GM12878 (cell line): ENCODE measurements at regions not wholly inside any gene's neighbourhood (a gene's known extent, or its start where the extent isn't known, plus 50 kb on each side); places are given as distances from the start of the nearest gene placed in this dataset.

Experiments
- FOS ChIP-seq: IDR thresholded peaks from 3 replicates; pipeline ENCODE4 v1.6.1; 2011; ENCODE audit warnings: borderline replicate concordance; ENCODE audit not compliant: insufficient read length; ENCODE audit errors: extremely low read depth
- RBBP5 ChIP-seq: fragments of 200-600 bp; sonication (generic); conservative IDR thresholded peaks from 2 replicates; pipeline ENCODE4 v1.6.1; 2016
- ZBED1 ChIP-seq: IDR thresholded peaks from 2 replicates; pipeline ENCODE4 v1.6.1; 2016; ENCODE audit warnings: borderline replicate concordance
- ZNF622 ChIP-seq: fragments of 450-650 bp; IDR thresholded peaks from 2 replicates; pipeline ENCODE4 v1.6.1; 2017; ENCODE audit warnings: mild to moderate bottlenecking, inconsistent platforms
- ZSCAN29 ChIP-seq: fragments of 450-650 bp; IDR thresholded peaks from 2 replicates; pipeline ENCODE4 v1.6.1; 2017; ENCODE audit warnings: mild to moderate bottlenecking, moderate library complexity
- TF ChIP-seq, protein P1 (sequence below): IDR thresholded peaks from 2 replicates; pipeline ENCODE4 v1.6.1; 2012; ENCODE audit warnings: improper control_type of control experiment, low read depth, low read length; ENCODE audit not compliant: insufficient replicate concordance
- TF ChIP-seq, protein P2 (sequence below): IDR thresholded peaks from 2 replicates; pipeline ENCODE4 v1.6.1; 2011; ENCODE audit warnings: borderline replicate concordance, low read depth, mild to moderate bottlenecking, moderate library complexity, mixed read lengths, low read length; ENCODE audit not compliant: insufficient read depth; ENCODE audit errors: extremely low read length
- TF ChIP-seq, protein P3 (sequence below): IDR thresholded peaks from 2 replicates; pipeline ENCODE4 v1.6.1; 2012; ENCODE audit warnings: low read length, inconsistent platforms
- TF ChIP-seq, protein P4 (sequence below): fragments of 450-650 bp; IDR thresholded peaks from 2 replicates; pipeline ENCODE4 v1.6.1; 2017; ENCODE audit warnings: mild to moderate bottlenecking, moderate library complexity

DNA sequence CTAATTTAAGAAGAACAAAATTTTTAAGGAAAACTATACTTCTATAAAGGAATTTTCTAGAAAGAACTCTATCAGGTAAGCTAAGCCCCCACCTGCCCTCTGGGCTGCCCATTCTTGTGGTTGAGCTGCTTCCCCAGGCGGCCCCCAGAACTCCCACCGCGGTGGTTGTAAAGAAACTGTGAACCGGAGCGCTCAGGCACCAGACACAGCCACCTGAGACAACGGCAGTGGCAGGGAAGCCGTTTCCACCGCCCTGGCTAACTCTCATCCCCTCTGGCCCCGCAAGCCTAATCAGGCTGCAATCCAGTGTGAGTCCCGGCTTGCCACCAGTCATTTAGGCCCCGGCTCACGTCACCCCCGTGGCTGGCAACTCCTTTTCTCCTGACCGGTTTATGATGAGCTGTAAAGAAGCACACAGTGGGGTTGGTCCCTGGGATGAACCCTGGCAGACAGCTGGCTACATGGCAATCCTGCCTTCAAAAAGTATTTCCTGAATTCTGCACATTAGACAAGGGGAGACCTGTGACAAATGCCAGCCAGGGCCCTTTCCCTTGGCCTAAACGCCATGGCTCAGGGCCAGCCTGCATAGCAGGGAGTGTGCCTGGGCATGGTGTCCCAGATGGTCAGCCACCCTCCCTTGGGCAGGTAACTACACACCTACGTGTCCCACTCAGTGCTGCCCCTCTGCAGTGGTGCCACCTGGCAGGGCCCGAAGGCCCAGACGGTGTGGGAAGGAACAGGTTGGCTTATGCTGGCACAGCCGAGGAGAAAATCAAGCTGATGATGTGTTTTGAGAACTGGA lies 63.8 kb upstream of the GPR31 start (continued):
- TF ChIP-seq, protein P1, sequence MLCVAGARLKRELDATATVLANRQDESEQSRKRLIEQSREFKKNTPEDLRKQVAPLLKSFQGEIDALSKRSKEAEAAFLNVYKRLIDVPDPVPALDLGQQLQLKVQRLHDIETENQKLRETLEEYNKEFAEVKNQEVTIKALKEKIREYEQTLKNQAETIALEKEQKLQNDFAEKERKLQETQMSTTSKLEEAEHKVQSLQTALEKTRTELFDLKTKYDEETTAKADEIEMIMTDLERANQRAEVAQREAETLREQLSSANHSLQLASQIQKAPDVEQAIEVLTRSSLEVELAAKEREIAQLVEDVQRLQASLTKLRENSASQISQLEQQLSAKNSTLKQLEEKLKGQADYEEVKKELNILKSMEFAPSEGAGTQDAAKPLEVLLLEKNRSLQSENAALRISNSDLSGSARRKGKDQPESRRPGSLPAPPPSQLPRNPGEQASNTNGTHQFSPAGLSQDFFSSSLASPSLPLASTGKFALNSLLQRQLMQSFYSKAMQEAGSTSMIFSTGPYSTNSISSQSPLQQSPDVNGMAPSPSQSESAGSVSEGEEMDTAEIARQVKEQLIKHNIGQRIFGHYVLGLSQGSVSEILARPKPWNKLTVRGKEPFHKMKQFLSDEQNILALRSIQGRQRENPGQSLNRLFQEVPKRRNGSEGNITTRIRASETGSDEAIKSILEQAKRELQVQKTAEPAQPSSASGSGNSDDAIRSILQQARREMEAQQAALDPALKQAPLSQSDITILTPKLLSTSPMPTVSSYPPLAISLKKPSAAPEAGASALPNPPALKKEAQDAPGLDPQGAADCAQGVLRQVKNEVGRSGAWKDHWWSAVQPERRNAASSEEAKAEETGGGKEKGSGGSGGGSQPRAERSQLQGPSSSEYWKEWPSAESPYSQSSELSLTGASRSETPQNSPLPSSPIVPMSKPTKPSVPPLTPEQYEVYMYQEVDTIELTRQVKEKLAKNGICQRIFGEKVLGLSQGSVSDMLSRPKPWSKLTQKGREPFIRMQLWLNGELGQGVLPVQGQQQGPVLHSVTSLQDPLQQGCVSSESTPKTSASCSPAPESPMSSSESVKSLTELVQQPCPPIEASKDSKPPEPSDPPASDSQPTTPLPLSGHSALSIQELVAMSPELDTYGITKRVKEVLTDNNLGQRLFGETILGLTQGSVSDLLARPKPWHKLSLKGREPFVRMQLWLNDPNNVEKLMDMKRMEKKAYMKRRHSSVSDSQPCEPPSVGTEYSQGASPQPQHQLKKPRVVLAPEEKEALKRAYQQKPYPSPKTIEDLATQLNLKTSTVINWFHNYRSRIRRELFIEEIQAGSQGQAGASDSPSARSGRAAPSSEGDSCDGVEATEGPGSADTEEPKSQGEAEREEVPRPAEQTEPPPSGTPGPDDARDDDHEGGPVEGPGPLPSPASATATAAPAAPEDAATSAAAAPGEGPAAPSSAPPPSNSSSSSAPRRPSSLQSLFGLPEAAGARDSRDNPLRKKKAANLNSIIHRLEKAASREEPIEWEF = no peak
- TF ChIP-seq, protein P2, sequence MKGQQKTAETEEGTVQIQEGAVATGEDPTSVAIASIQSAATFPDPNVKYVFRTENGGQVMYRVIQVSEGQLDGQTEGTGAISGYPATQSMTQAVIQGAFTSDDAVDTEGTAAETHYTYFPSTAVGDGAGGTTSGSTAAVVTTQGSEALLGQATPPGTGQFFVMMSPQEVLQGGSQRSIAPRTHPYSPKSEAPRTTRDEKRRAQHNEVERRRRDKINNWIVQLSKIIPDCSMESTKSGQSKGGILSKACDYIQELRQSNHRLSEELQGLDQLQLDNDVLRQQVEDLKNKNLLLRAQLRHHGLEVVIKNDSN = no peak
- TF ChIP-seq FOS (no peak), ZBED1 (no peak), RBBP5 (no peak), ZSCAN29 (no peak), ZNF622 (no peak)
- TF ChIP-seq, protein P3, sequence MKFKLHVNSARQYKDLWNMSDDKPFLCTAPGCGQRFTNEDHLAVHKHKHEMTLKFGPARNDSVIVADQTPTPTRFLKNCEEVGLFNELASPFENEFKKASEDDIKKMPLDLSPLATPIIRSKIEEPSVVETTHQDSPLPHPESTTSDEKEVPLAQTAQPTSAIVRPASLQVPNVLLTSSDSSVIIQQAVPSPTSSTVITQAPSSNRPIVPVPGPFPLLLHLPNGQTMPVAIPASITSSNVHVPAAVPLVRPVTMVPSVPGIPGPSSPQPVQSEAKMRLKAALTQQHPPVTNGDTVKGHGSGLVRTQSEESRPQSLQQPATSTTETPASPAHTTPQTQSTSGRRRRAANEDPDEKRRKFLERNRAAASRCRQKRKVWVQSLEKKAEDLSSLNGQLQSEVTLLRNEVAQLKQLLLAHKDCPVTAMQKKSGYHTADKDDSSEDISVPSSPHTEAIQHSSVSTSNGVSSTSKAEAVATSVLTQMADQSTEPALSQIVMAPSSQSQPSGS = no peak
- TF ChIP-seq, protein P4, sequence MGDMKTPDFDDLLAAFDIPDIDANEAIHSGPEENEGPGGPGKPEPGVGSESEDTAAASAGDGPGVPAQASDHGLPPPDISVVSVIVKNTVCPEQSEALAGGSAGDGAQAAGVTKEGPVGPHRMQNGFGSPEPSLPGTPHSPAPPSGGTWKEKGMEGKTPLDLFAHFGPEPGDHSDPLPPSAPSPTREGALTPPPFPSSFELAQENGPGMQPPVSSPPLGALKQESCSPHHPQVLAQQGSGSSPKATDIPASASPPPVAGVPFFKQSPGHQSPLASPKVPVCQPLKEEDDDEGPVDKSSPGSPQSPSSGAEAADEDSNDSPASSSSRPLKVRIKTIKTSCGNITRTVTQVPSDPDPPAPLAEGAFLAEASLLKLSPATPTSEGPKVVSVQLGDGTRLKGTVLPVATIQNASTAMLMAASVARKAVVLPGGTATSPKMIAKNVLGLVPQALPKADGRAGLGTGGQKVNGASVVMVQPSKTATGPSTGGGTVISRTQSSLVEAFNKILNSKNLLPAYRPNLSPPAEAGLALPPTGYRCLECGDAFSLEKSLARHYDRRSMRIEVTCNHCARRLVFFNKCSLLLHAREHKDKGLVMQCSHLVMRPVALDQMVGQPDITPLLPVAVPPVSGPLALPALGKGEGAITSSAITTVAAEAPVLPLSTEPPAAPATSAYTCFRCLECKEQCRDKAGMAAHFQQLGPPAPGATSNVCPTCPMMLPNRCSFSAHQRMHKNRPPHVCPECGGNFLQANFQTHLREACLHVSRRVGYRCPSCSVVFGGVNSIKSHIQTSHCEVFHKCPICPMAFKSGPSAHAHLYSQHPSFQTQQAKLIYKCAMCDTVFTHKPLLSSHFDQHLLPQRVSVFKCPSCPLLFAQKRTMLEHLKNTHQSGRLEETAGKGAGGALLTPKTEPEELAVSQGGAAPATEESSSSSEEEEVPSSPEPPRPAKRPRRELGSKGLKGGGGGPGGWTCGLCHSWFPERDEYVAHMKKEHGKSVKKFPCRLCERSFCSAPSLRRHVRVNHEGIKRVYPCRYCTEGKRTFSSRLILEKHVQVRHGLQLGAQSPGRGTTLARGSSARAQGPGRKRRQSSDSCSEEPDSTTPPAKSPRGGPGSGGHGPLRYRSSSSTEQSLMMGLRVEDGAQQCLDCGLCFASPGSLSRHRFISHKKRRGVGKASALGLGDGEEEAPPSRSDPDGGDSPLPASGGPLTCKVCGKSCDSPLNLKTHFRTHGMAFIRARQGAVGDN = no peak
